B cell (primary cell): ENCODE measurements at regions not wholly inside any gene's neighbourhood (a gene's known extent, or its start where the extent isn't known, plus 50 kb on each side); places are given as distances from the start of the nearest gene placed in this dataset.

Source experiments
- ATAC-seq: fragments of 200-7000 bp; cut with Tn5 transposase; one replicate; pipeline ENCODE4 v1.10.0; 2021; ENCODE audit warnings: low read depth, mild to moderate bottlenecking, moderate number of reproducible peaks, moderate library complexity
- CTCF ChIA-PET: fragments of 350-600 bp; sonication (Branson Sonifier 250); formaldehyde crosslinking; loops from one replicate; lab custom pipeline; 2021; ENCODE audit warnings: antibody characterized with exemption, inconsistent platforms; lab: Charles Lee
- POLR2A ChIA-PET: fragments of 350-600 bp; sonication (Branson Sonifier 250); formaldehyde crosslinking; loops from one replicate; lab custom pipeline; 2021; ENCODE audit warnings: antibody characterized with exemption; lab: Charles Lee
- DNase-seq: peaks from one replicate; pipeline ENCODE4 v3.0.0; 2013
- H2AFZ ChIP-seq: 2 replicates; pipeline ENCODE4 v1.6.1; 2012; ENCODE audit warnings: mild to moderate bottlenecking, low read depth, low read length; ENCODE audit not compliant: insufficient read depth, poor library complexity, severe bottlenecking
- H3K27ac ChIP-seq, 2 donors: 1 replicate in 1 of 2; 2 replicates in 1 of 2; pipeline ENCODE4 v1.5.1; 2012 to 2013; ENCODE audit warnings: low read length in 2 of 2, mild to moderate bottlenecking in 2 of 2, moderate library complexity in 1 of 2
- H3K27me3 ChIP-seq, 4 experiments: fragments of 200-600 bp in 1 of 4; sonication (generic) in 1 of 4; replicated peaks in 1 of 4; 1 replicate in 2 of 4; 2 replicates in 2 of 4; pipeline versions ENCODE4 v1.6.1 to v1.7.0; 2013 to 2016; ENCODE audit warnings: low read length in 3 of 4, mild to moderate bottlenecking in 2 of 4, mixed read lengths in 1 of 4, moderate library complexity in 1 of 4; ENCODE audit not compliant: insufficient read depth in 4 of 4, control insufficient read depth in 3 of 4; ENCODE audit errors: control extremely low read depth in 1 of 4
- H3K36me3 ChIP-seq, 2 experiments: replicated peaks in 1 of 2; 1 replicate in 1 of 2; 2 replicates in 1 of 2; pipeline versions ENCODE4 v1.6.1 to v1.7.1; 2013; ENCODE audit warnings: low read length in 1 of 2; ENCODE audit not compliant: insufficient read depth in 2 of 2, control insufficient read depth in 1 of 2; ENCODE audit errors: control extremely low read depth in 1 of 2, extremely low read depth in 1 of 2
- H3K4me1 ChIP-seq, 2 donors: fragments of 200-600 bp in 1 of 2; sonication (generic) in 1 of 2; 1 replicate in 1 of 2; 2 replicates in 1 of 2; pipeline versions ENCODE4 v1.5.1 to v1.6.1; 2013 to 2017; ENCODE audit warnings: low read length in 2 of 2; ENCODE audit not compliant: control insufficient read depth in 2 of 2, insufficient read depth in 2 of 2
- H3K4me2 ChIP-seq: replicated peaks from 2 replicates; pipeline ENCODE3; 2012; ENCODE audit warnings: mild to moderate bottlenecking, low read depth, low read length; ENCODE audit not compliant: poor library complexity, severe bottlenecking
- H3K4me3 ChIP-seq, 5 experiments: fragments of 200-600 bp in 1 of 5; sonication (generic) in 1 of 5; 1 replicate in 3 of 5; 2 replicates in 2 of 5; pipeline versions ENCODE4 v1.5.1 to v1.7.0; 2011 to 2016; ENCODE audit warnings: low read length in 4 of 5, mild to moderate bottlenecking in 4 of 5, low read depth in 2 of 5, control low read depth in 1 of 5, moderate library complexity in 1 of 5; ENCODE audit not compliant: insufficient read depth in 1 of 5; ENCODE audit errors: control extremely low read depth in 1 of 5, extremely low read depth in 1 of 5
- H3K79me2 ChIP-seq: fragments of 200-600 bp; sonication (generic); one replicate; pipeline ENCODE4 v1.6.0; 2016; ENCODE audit warnings: low read length; ENCODE audit not compliant: control insufficient read depth, insufficient read depth
- H3K9ac ChIP-seq: fragments of 200-600 bp; sonication (generic); 2 replicates; pipeline ENCODE4 v1.6.1; 2017; ENCODE audit warnings: mild to moderate bottlenecking, low read length, moderate library complexity
- H3K9me3 ChIP-seq, 3 donors: one replicate each; pipeline versions ENCODE4 v1.6.1 to v1.7.1; 2013; ENCODE audit warnings: low read length in 2 of 3; ENCODE audit not compliant: control insufficient read depth in 2 of 3, insufficient read depth in 1 of 3; ENCODE audit errors: control extremely low read depth in 1 of 3
- H4K20me1 ChIP-seq: 2 replicates; pipeline ENCODE4 v1.6.0; 2012; ENCODE audit warnings: mild to moderate bottlenecking, low read length; ENCODE audit not compliant: insufficient read depth, control insufficient read depth, poor library complexity, severe bottlenecking
- H3K27ac Mint-ChIP-seq: one replicate; pipeline ENCODE4 v1.8.0; 2021; ENCODE audit warnings: mixed read lengths
- H3K27me3 Mint-ChIP-seq: one replicate; pipeline ENCODE4 v1.8.0; 2021; ENCODE audit warnings: mixed read lengths
- H3K4me1 Mint-ChIP-seq: one replicate; pipeline ENCODE4 v1.8.0; 2021; ENCODE audit warnings: mixed read lengths
- H3K4me3 Mint-ChIP-seq: one replicate; pipeline ENCODE4 v1.8.0; 2021; ENCODE audit warnings: mixed read lengths
- H3K9me3 Mint-ChIP-seq: one replicate; pipeline ENCODE4 v1.8.0; 2022; ENCODE audit warnings: mixed read lengths; ENCODE audit not compliant: insufficient read depth
- EZH2 ChIP-seq: IDR thresholded peaks from 2 replicates; pipeline ENCODE4 v1.6.1; 2012; ENCODE audit warnings: borderline replicate concordance, low read depth, mild to moderate bottlenecking, moderate library complexity, low read length; ENCODE audit not compliant: insufficient read depth, poor library complexity, severe bottlenecking
- WGBS: methylation state at CpG from one replicate; pipeline ENCODE4 v1.1.5; 2013; ENCODE audit warnings: missing lambda C conversion rate; ENCODE audit not compliant: insufficient coverage; 5-methylcytosine and 5-hydroxymethylcytosine counted together
- intact Hi-C: fragments of 100-400 bp; cut with micrococcal nuclease; formaldehyde crosslinking; loops from one replicate; pipeline ENCODE4 v1.10.0; 2022
- TF ChIP-seq, protein P1 (sequence below): fragments of 200-600 bp; IDR thresholded peaks from one replicate; pipeline ENCODE4 v1.8.0; 2022; ENCODE audit warnings: antibody characterized with exemption, mild to moderate bottlenecking

DNA sequence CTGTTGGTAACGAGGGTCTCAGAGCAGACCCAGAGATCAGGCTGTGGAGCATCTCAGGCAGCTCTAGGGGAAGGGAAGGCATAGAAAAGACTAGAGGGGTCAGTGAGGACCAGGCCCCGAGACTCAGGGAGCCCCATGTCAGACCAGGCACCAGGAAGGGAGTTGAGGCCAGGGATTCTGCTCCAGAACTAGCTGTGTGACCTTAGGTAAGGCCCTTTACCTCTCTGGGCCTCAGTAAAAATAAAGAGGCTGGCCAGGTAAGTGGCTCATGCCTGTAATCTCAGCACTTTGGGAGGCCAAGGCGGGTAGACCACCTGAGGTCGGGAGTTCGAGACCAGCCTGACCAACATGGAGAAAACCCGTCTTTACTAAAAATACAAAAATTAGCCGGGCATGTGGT is 176.4 kb upstream of the IER5L start:
- H3K27ac ChIP-seq: no peak overlapping the region
- peak overlapping the region; percentile 37 for H3K27ac Mint-ChIP-seq
- WGBS: 95% methylated on average over 7 of the region's 7 CpGs
- CTCF ChIA-PET: no interaction called here
- no peak for DNase-seq
- H2AFZ ChIP-seq: no peak overlapping the region
- POLR2A ChIA-PET: no interaction called here
- no peaks in the 10 kb centered on the region for H4K20me1 ChIP-seq
- H3K27me3 Mint-ChIP-seq: peaks cover 36% of the 10 kb centered on the region
- H3K4me1 Mint-ChIP-seq: peaks cover 3% of the 10 kb centered on the region
- no peaks in the 10 kb centered on the region for H3K36me3 ChIP-seq
- peaks cover 0 to 23% (median 7%) of the 10 kb centered on the region in 3 donors for H3K9me3 ChIP-seq
- peaks cover 5 to 10% of the 10 kb centered on the region in 2 donors for H3K4me1 ChIP-seq
- no peak overlapping the region for H3K4me2 ChIP-seq
- TF ChIP-seq, protein P1, sequence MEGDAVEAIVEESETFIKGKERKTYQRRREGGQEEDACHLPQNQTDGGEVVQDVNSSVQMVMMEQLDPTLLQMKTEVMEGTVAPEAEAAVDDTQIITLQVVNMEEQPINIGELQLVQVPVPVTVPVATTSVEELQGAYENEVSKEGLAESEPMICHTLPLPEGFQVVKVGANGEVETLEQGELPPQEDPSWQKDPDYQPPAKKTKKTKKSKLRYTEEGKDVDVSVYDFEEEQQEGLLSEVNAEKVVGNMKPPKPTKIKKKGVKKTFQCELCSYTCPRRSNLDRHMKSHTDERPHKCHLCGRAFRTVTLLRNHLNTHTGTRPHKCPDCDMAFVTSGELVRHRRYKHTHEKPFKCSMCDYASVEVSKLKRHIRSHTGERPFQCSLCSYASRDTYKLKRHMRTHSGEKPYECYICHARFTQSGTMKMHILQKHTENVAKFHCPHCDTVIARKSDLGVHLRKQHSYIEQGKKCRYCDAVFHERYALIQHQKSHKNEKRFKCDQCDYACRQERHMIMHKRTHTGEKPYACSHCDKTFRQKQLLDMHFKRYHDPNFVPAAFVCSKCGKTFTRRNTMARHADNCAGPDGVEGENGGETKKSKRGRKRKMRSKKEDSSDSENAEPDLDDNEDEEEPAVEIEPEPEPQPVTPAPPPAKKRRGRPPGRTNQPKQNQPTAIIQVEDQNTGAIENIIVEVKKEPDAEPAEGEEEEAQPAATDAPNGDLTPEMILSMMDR: no peak
- peaks cover 0 to 37% (median 9%) of the 10 kb centered on the region in 4 experiments for H3K27me3 ChIP-seq
- no peak overlapping the region for H3K9ac ChIP-seq
- intact Hi-C loops: no loop called here
- no peak overlapping the region for H3K4me3 ChIP-seq
- H3K79me2 ChIP-seq: no peaks in the 10 kb centered on the region
- H3K9me3 Mint-ChIP-seq: peaks cover 4% of the 10 kb centered on the region
- no peak overlapping the region for H3K4me3 Mint-ChIP-seq
- no peak for ATAC-seq

DNA sequence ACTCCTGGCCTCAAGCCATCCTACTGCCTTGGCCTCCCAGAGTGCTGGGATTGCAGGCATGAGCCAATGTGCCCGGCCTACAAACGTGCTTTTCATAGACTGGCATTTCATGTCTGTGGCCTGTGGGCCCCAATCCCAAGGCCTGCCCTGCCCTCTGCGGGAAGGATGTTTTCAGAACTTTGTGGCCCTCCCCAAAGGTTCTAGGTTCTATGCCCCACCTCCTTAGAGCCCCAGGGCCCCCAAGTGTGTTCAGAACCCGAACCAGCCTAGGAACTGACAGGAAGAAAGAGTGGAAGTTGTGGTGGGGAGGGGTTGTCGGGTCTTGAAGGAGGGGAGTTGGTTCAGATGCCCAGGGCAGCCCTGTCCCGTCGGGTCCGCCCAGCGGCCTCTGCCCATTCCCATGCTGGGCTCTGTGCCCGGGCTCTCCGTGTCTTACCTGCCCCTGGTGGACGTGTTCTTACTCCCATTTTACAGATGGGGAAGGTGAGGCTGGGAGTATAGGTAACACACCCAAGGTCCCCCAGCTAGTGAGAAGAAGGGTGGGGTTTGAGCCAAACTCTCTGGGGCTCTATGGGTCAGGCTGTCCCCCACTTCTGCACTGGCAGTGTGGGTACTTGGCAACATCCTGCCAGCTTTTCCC is 175.8 kb upstream of the IER5L start:
- Histone ChIP-seq H2AFZ (no peak overlapping the region), H3K9me3 (peaks cover 0 to 23% (median 7%) of the 10 kb centered on the region in 3 donors), H3K36me3 (no peaks in the 10 kb centered on the region), H3K27me3 (peaks cover 0 to 34% (median 9%) of the 10 kb centered on the region in 4 experiments), H3K27ac (no peak overlapping the region), H3K4me3 (no peak overlapping the region), H3K79me2 (no peaks in the 10 kb centered on the region), H3K4me2 (no peak overlapping the region), H3K4me1 (peaks cover 5 to 10% of the 10 kb centered on the region in 2 donors), H4K20me1 (no peaks in the 10 kb centered on the region), H3K9ac (no peak overlapping the region)
- intact Hi-C loops: no loop called here
- ChIA-PET CTCF (no interaction called here), POLR2A (no interaction called here)
- H3K4me1 Mint-ChIP-seq: peaks cover 3% of the 10 kb centered on the region
- H3K27ac Mint-ChIP-seq: no peak overlapping the region
- peaks cover 4% of the 10 kb centered on the region for H3K9me3 Mint-ChIP-seq
- WGBS: 65% methylated on average over 5 of the region's 12 CpGs
- peaks cover 34% of the 10 kb centered on the region for H3K27me3 Mint-ChIP-seq
- DNase-seq (no peak), ATAC-seq (no peak)
- H3K4me3 Mint-ChIP-seq: no peak overlapping the region
- TF ChIP-seq EZH2: no peak
- TF ChIP-seq, protein P1: no peak
